ENCODE measurements at regions not wholly inside any gene's neighbourhood (a gene's known extent, or its start where the extent isn't known, plus 50 kb on each side); places are given as distances from the start of the nearest gene placed in this dataset.

DNA sequence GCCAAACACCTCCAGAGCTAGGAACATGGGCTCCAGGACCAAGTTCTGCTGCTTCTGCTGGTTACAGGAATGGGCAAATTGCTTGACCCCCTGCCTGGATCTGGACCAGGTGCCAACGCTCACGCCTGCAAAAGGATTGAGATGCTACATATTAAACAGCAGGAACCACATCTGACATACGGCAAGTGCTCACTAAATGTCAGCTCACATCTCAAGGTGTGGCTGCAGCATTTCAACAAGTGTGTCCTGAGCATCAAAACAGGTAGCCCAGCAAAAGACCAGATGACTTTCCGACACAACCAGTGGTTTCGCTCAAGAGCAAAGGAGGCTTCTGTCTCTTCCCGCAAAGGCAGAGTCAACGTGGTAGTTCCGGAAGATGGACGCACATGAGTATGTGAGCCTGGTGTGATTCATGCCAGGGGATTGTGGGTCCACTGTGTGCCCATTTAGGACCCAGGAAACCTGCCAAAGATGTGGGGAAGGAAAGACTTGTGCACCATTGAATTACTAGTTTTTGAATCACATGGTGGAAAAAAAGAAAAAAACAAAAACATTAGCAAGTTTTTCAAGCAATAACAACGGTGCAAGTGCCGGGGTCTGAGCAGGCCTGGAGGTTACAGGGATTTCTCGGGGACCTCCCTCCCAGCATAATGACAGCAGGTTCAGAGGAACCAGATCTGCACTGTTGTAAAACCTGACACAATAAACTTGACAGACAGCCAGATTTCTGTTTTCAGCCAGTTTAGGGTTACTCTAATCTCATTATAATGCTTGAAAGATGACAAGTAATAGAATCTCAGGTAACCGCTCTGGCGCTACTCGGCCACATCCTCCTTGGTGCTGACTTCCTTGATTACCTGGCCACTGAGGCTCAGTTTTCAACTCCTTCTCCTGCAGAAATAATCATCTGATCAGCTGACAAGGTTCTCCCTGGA is 77.9 kb downstream of the SOX1 start:
- ATAC-seq (no peak), DNase-seq (ENCODE audit: low read depth, low spot score) (no peak)
- H3K4me2 ChIP-seq (ENCODE audit: low read length) = no peak overlapping the region
- ChIA-PET CTCF (no interaction called here), POLR2A (no interaction called here), RAD21 (ENCODE audit: low non-redundant PET in 1 of 2, low total read pairs in 2 of 2, uncharacterized antibody in 2 of 2, unreplicated experiment in 2 of 2) (no interaction called here)
- H3K79me2 ChIP-seq (ENCODE audit: insufficient read depth, low read length) = no peaks in the 10 kb centered on the region
- H3K27ac ChIP-seq (ENCODE audit: low read depth, low read length) = no peak overlapping the region
- no peaks in the 10 kb centered on the region for H3K9me2 ChIP-seq (ENCODE audit: insufficient read depth)
- H3K4me1 ChIP-seq (ENCODE audit: control insufficient read depth in 1 of 2, insufficient read depth in 2 of 2, low read length in 2 of 2) = no peaks in the 10 kb centered on the region
- no peaks in the 10 kb centered on the region for H3K36me3 ChIP-seq (ENCODE audit: control insufficient read depth in 1 of 2, insufficient read depth in 2 of 2, low read length in 2 of 2)
- no peaks in the 10 kb centered on the region for H4K20me1 ChIP-seq (ENCODE audit: insufficient read depth)
- no peak overlapping the region for H3K9ac ChIP-seq (ENCODE audit: low read length)
- BruUV-seq (replicated peaks) = no TSS peak
- H3K27me3 ChIP-seq (ENCODE audit: insufficient read depth, low read length) = peaks cover 7% of the 10 kb centered on the region
- intact Hi-C loops (cut with micrococcal nuclease) = no loop called here
- TF ChIP-seq, protein P1, sequence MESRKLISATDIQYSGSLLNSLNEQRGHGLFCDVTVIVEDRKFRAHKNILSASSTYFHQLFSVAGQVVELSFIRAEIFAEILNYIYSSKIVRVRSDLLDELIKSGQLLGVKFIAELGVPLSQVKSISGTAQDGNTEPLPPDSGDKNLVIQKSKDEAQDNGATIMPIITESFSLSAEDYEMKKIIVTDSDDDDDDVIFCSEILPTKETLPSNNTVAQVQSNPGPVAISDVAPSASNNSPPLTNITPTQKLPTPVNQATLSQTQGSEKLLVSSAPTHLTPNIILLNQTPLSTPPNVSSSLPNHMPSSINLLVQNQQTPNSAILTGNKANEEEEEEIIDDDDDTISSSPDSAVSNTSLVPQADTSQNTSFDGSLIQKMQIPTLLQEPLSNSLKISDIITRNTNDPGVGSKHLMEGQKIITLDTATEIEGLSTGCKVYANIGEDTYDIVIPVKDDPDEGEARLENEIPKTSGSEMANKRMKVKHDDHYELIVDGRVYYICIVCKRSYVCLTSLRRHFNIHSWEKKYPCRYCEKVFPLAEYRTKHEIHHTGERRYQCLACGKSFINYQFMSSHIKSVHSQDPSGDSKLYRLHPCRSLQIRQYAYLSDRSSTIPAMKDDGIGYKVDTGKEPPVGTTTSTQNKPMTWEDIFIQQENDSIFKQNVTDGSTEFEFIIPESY (IDR thresholded peaks at IDR 0.05; ENCODE audit: extremely low read depth, insufficient replicate concordance, low read length) = no peak
- TF ChIP-seq CEBPB (IDR thresholded peaks at IDR 0.05; ENCODE audit: low read depth) = no peak
- TF ChIP-seq, protein P2, sequence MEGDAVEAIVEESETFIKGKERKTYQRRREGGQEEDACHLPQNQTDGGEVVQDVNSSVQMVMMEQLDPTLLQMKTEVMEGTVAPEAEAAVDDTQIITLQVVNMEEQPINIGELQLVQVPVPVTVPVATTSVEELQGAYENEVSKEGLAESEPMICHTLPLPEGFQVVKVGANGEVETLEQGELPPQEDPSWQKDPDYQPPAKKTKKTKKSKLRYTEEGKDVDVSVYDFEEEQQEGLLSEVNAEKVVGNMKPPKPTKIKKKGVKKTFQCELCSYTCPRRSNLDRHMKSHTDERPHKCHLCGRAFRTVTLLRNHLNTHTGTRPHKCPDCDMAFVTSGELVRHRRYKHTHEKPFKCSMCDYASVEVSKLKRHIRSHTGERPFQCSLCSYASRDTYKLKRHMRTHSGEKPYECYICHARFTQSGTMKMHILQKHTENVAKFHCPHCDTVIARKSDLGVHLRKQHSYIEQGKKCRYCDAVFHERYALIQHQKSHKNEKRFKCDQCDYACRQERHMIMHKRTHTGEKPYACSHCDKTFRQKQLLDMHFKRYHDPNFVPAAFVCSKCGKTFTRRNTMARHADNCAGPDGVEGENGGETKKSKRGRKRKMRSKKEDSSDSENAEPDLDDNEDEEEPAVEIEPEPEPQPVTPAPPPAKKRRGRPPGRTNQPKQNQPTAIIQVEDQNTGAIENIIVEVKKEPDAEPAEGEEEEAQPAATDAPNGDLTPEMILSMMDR (IDR thresholded peaks at IDR 0.05 in 2 of 3, conservative IDR thresholded peaks at IDR 0.05 in 1 of 3; ENCODE audit: borderline replicate concordance in 1 of 3, insufficient read depth in 1 of 3, low read depth in 2 of 3, low read length in 2 of 3) = no peak
- no peak for TF ChIP-seq SRF (IDR thresholded peaks at IDR 0.05; ENCODE audit: low read depth)
- TF ChIP-seq EZH2 (IDR thresholded peaks at IDR 0.05) = no peak
- no peak for TF ChIP-seq TCF7L2 (IDR thresholded peaks at IDR 0.05; ENCODE audit: borderline replicate concordance, extremely low read depth, insufficient read depth, insufficient read length)
- no peak for TF ChIP-seq POLR2AphosphoS5 (IDR thresholded peaks at IDR 0.05; ENCODE audit: low read depth, low read length)
- TF ChIP-seq, protein P3, sequence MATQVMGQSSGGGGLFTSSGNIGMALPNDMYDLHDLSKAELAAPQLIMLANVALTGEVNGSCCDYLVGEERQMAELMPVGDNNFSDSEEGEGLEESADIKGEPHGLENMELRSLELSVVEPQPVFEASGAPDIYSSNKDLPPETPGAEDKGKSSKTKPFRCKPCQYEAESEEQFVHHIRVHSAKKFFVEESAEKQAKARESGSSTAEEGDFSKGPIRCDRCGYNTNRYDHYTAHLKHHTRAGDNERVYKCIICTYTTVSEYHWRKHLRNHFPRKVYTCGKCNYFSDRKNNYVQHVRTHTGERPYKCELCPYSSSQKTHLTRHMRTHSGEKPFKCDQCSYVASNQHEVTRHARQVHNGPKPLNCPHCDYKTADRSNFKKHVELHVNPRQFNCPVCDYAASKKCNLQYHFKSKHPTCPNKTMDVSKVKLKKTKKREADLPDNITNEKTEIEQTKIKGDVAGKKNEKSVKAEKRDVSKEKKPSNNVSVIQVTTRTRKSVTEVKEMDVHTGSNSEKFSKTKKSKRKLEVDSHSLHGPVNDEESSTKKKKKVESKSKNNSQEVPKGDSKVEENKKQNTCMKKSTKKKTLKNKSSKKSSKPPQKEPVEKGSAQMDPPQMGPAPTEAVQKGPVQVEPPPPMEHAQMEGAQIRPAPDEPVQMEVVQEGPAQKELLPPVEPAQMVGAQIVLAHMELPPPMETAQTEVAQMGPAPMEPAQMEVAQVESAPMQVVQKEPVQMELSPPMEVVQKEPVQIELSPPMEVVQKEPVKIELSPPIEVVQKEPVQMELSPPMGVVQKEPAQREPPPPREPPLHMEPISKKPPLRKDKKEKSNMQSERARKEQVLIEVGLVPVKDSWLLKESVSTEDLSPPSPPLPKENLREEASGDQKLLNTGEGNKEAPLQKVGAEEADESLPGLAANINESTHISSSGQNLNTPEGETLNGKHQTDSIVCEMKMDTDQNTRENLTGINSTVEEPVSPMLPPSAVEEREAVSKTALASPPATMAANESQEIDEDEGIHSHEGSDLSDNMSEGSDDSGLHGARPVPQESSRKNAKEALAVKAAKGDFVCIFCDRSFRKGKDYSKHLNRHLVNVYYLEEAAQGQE (IDR thresholded peaks at IDR 0.05; ENCODE audit: low read depth) = no peak
- H3K4me3 ChIP-seq (replicated peaks in 1 of 2; ENCODE audit: low read depth in 1 of 2, low read length in 2 of 2) = no peak overlapping the region
- no peaks in the 10 kb centered on the region for H3K9me3 ChIP-seq (ENCODE audit: control insufficient read depth in 1 of 2, insufficient read depth in 1 of 2, low read depth in 1 of 2, low read length in 2 of 2)
- no peak overlapping the region for H2AFZ ChIP-seq (ENCODE audit: low read depth, low read length, poor library complexity, severe bottlenecking)
